ENCODE measurements at regions not wholly inside any gene's neighbourhood (a gene's known extent, or its start where the extent isn't known, plus 50 kb on each side); places are given as distances from the start of the nearest gene placed in this dataset.

DNA sequence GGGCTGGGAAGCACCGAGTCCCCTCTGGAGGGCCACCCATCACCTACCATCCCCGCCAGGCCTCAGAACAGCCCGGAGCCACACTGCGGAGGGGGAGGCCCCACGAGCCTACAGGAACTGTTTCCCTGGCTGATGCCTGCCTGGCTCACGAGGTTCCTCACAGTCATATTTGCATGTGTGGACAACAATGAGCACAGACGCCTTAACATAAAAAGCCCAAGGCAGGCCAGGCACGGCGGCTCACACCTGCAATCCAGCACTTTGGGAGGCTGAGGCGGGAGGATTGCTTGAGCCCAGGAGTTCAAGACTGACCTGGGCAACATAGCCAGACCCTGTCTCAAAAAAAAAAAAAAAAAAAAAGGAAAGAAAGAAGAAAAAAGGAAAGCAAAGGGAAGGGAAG lies 125.9 kb downstream of the FAM53A start:
- ATAC-seq (no peak), DNase-seq (no peak)
- no peaks in the 10 kb centered on the region for H3K9me3 Mint-ChIP-seq
- TF ChIP-seq, protein P1, sequence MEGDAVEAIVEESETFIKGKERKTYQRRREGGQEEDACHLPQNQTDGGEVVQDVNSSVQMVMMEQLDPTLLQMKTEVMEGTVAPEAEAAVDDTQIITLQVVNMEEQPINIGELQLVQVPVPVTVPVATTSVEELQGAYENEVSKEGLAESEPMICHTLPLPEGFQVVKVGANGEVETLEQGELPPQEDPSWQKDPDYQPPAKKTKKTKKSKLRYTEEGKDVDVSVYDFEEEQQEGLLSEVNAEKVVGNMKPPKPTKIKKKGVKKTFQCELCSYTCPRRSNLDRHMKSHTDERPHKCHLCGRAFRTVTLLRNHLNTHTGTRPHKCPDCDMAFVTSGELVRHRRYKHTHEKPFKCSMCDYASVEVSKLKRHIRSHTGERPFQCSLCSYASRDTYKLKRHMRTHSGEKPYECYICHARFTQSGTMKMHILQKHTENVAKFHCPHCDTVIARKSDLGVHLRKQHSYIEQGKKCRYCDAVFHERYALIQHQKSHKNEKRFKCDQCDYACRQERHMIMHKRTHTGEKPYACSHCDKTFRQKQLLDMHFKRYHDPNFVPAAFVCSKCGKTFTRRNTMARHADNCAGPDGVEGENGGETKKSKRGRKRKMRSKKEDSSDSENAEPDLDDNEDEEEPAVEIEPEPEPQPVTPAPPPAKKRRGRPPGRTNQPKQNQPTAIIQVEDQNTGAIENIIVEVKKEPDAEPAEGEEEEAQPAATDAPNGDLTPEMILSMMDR (IDR thresholded peaks at IDR 0.05) = no peak
- ChIA-PET POLR2A (no interaction called here), CTCF (no interaction called here)
- H3K27ac Mint-ChIP-seq = no peak overlapping the region
- H3K27me3 Mint-ChIP-seq = peaks cover 14% of the 10 kb centered on the region
- H3K4me3 Mint-ChIP-seq = no peak overlapping the region
- intact Hi-C loops (cut with micrococcal nuclease) = no loop called here
- no peaks in the 10 kb centered on the region for H3K36me3 Mint-ChIP-seq (ENCODE audit: low read depth)
- H3K4me1 Mint-ChIP-seq (ENCODE audit: low read depth) = no peaks in the 10 kb centered on the region

DNA sequence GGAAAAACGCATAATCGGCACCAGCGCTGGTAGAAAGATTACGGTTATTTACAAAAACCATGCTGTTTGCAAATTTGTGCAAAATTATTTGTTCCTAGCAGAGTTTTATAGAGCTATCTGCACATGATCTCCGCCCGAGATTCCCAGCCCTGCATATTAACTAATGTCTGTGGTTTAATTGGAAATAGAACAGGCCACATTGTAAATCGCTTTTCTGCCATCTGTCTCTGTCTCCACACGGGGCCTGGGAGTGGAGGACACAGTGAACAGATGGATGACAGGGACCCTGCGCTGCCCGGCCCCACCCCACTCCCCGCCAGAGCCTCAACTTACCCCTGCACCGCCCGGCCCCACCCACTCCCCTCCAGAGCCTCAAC lies 126.9 kb downstream of the FAM53A start:
- Mint-ChIP-seq H3K27me3 (peaks cover 14% of the 10 kb centered on the region), H3K4me3 (no peak overlapping the region), H3K27ac (no peak overlapping the region), H3K36me3 (ENCODE audit: low read depth) (no peaks in the 10 kb centered on the region), H3K9me3 (no peaks in the 10 kb centered on the region), H3K4me1 (ENCODE audit: low read depth) (no peaks in the 10 kb centered on the region)
- TF ChIP-seq, protein P1 (IDR thresholded peaks at IDR 0.05) = no peak
- intact Hi-C loops (cut with micrococcal nuclease) = no loop called here
- DNase-seq (no peak), ATAC-seq (no peak)
- CTCF ChIA-PET = interaction anchor here (1.2 kb wide), 1 partner anchor 8 kb away, joined by 3 read pairs; no protein-coding TSS in a partner anchor
- POLR2A ChIA-PET = no interaction called here

DNA sequence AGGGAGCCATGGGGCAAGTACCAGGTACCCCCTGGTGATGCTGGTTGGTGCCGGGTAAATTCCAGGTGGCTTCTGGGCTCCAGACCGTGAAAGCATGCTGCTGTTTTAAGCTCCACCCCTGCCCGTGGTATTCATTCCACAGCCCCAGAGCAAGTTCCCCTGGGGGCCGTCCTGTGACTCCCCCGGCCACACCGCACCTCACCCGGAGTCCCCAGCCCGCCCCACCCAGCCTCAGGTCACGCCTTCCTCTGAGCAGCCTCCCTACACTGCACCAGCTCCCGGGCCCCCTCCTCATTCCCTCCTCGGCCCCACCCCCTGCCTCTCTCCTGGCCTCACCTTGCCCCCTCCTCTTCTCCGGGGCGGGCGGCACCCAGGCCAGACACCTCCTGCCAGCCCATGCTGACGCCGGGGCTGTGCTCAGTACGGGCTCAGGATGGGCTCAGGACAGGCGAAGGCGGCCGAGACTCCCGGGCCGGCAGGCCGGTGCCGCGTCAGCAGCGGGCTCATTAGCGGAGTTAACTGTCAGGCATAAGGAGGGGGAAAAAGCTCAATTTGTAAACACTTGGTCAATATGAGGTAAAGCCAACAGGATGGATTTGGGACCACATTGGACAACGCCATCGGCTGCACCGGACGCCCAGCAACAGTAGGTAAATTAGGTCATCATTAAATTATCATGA lies 127.4 kb downstream of the FAM53A start:
- no peak for DNase-seq
- ChIA-PET POLR2A (no interaction called here), CTCF (interaction anchor here (0.7 to 1.2 kb wide), 2 partner anchors 8 to 73 kb away, joined by 3 to 4 read pairs; no protein-coding TSS in a partner anchor)
- no peaks in the 10 kb centered on the region for H3K36me3 Mint-ChIP-seq (ENCODE audit: low read depth)
- TF ChIP-seq, protein P1 (IDR thresholded peaks at IDR 0.05) = no peak
- H3K27me3 Mint-ChIP-seq = peaks cover 14% of the 10 kb centered on the region
- intact Hi-C loops (cut with micrococcal nuclease) = no loop called here
- H3K4me3 Mint-ChIP-seq = no peak overlapping the region
- H3K4me1 Mint-ChIP-seq (ENCODE audit: low read depth) = no peaks in the 10 kb centered on the region
- H3K27ac Mint-ChIP-seq = no peak overlapping the region
- no peaks in the 10 kb centered on the region for H3K9me3 Mint-ChIP-seq
- no peak for ATAC-seq

DNA sequence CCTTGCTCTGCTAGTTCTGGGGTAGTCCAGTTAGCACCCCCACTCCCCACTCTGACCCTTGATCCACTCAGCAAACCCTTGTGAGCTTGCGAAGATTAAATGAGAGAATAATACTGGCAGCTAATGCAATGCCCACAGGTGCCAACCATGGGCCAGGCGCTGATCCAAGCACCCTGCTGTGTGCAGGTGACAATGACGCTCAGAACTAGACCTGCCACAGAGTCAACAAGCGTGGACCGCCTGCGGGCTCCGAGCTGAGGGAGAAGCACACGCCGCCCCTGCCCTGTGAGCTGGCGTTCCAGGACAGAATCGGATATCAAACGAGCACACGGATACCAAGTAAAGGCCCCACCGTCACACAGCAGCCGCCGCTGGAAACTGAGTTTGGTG lies 129.2 kb downstream of the FAM53A start:
- TF ChIP-seq, protein P1 (IDR thresholded peaks at IDR 0.05) = no peak
- intact Hi-C loops (cut with micrococcal nuclease) = no loop called here
- ATAC-seq (no peak), DNase-seq (no peak)
- CTCF ChIA-PET = no interaction called here
- Mint-ChIP-seq H3K9me3 (no peaks in the 10 kb centered on the region), H3K27me3 (peaks cover 12% of the 10 kb centered on the region), H3K36me3 (ENCODE audit: low read depth) (no peaks in the 10 kb centered on the region), H3K4me1 (ENCODE audit: low read depth) (no peaks in the 10 kb centered on the region), H3K27ac (no peak overlapping the region), H3K4me3 (no peak overlapping the region)
- POLR2A ChIA-PET = no interaction called here

DNA sequence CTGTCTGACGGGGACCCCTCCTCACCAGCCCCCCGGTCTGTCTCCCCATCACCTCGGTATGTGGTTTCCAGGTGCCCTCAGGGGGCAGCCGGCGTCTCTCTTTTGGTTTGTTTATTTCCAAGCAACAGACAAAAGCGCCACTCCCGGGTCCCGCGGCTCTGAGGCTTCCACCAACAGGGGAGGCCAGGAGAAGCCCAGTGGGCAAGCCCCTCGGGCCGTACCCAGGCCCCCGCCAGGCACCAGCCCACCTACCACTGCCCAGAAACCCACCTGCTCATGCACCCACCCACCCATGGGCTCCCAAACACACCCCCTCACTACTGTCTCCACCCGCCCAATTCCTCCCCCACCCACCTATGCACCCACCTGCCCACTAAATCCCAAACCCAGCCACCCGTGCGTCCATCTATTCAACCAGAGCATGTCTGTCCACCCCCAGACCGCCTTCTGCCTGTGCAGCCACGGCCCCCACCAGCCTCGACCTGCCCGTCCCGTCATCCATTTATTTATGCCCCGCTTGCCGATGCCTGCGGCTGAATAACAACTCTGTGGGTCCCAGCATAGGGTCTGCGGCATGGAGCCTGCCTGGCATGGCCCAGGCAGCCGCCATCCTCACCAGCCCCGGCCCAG lies 129.8 kb downstream of the FAM53A start:
- TF ChIP-seq, protein P1 (IDR thresholded peaks at IDR 0.05) = no peak
- Mint-ChIP-seq H3K27ac (no peak overlapping the region), H3K36me3 (ENCODE audit: low read depth) (no peaks in the 10 kb centered on the region), H3K4me1 (ENCODE audit: low read depth) (no peaks in the 10 kb centered on the region), H3K4me3 (no peak overlapping the region), H3K9me3 (no peaks in the 10 kb centered on the region), H3K27me3 (peaks cover 11% of the 10 kb centered on the region)
- no peak for ATAC-seq
- DNase-seq = no peak
- POLR2A ChIA-PET = no interaction called here
- intact Hi-C loops (cut with micrococcal nuclease) = no loop called here
- CTCF ChIA-PET = no interaction called here

Measured in activated CD8-positive, alpha-beta T cell treated with anti-CD3 and anti-CD28 coated beads for 36 hours (primary cell).